Hepatocyte (in vitro differentiated cells): ENCODE measurements at regions not wholly inside any gene's neighbourhood (a gene's known extent, or its start where the extent isn't known, plus 50 kb on each side); places are given as distances from the start of the nearest gene placed in this dataset.

Experiments
- DNase-seq: peaks from one replicate; pipeline ENCODE4 v3.0.0-alpha.2; 2016; ENCODE audit warnings: low spot score
- H2AFZ ChIP-seq: fragments of 200-600 bp; sonication (generic); 2 replicates; pipeline ENCODE4 v1.6.0; 2016; ENCODE audit warnings: antibody characterized with exemption, mild to moderate bottlenecking
- H3K27ac ChIP-seq: fragments of 200-600 bp; sonication (generic); 2 replicates; pipeline ENCODE4 v1.5.1; 2016; ENCODE audit warnings: mild to moderate bottlenecking
- H3K27me3 ChIP-seq: fragments of 200-600 bp; sonication (generic); 2 replicates; pipeline ENCODE4 v1.6.1; 2016
- H3K36me3 ChIP-seq: fragments of 200-600 bp; sonication (generic); replicated peaks from 2 replicates; pipeline ENCODE4 v1.5.1; 2016; ENCODE audit warnings: low read depth; ENCODE audit not compliant: insufficient read depth
- H3K4me1 ChIP-seq: fragments of 200-600 bp; sonication (generic); 2 replicates; pipeline ENCODE4 v1.5.1; 2016; ENCODE audit warnings: mild to moderate bottlenecking, moderate library complexity; ENCODE audit not compliant: insufficient read depth
- H3K4me2 ChIP-seq: fragments of 200-600 bp; sonication (generic); 2 replicates; pipeline ENCODE4 v1.6.0; 2016
- H3K4me3 ChIP-seq: fragments of 200-600 bp; sonication (generic); 2 replicates; pipeline ENCODE4 v1.5.1; 2016; ENCODE audit warnings: mild to moderate bottlenecking
- H3K79me2 ChIP-seq: fragments of 200-600 bp; sonication (generic); 2 replicates; pipeline ENCODE4 v1.6.0; 2017; ENCODE audit warnings: mild to moderate bottlenecking
- H3K9me2 ChIP-seq: fragments of 200-600 bp; sonication (generic); replicated peaks from 2 replicates; pipeline ENCODE4 v1.6.0; 2017; ENCODE audit warnings: mild to moderate bottlenecking; ENCODE audit not compliant: insufficient read depth
- H3K9me3 ChIP-seq: fragments of 200-600 bp; sonication (generic); 2 replicates; pipeline ENCODE4 v1.5.1; 2016; ENCODE audit warnings: low read depth, mild to moderate bottlenecking
- H4K20me1 ChIP-seq: fragments of 200-600 bp; sonication (generic); 2 replicates; pipeline ENCODE4 v1.6.0; 2016; ENCODE audit warnings: mild to moderate bottlenecking; ENCODE audit not compliant: insufficient read depth, poor library complexity, severe bottlenecking
- EZH2 ChIP-seq: fragments of 200-600 bp; sonication (generic); IDR thresholded peaks from 2 replicates; pipeline ENCODE4 v1.6.1; 2016; ENCODE audit warnings: antibody characterized with exemption, mild to moderate bottlenecking, borderline replicate concordance
- EZH2phosphoT487 ChIP-seq: fragments of 200-600 bp; sonication (generic); IDR thresholded peaks from one replicate; pipeline ENCODE4 v1.6.1; 2018; ENCODE audit warnings: antibody characterized with exemption, mild to moderate bottlenecking, low read depth, moderate library complexity; ENCODE audit not compliant: unreplicated experiment, severe bottlenecking
- WGBS: methylation state at CpG from one replicate; pipeline ENCODE4 v1.1.6; 2016; ENCODE audit warnings: low lambda C conversion rate; ENCODE audit errors: missing lambda C conversion rate; 5-methylcytosine and 5-hydroxymethylcytosine counted together
- TF ChIP-seq, protein P1 (sequence below): fragments of 200-600 bp; sonication (generic); IDR thresholded peaks from 2 replicates; pipeline ENCODE4 v1.5.1; 2016; ENCODE audit warnings: antibody characterized with exemption, mild to moderate bottlenecking; ENCODE audit not compliant: poor library complexity

- Histone ChIP-seq H3K9me3 (no peaks in the 10 kb centered on the region), H2AFZ (no peak overlapping the region), H3K4me3 (no peak overlapping the region), H3K4me2 (no peak overlapping the region), H4K20me1 (no peaks in the 10 kb centered on the region), H3K36me3 (no peaks in the 10 kb centered on the region), H3K9me2 (no peaks in the 10 kb centered on the region), H3K27me3 (no peaks in the 10 kb centered on the region), H3K4me1 (no peaks in the 10 kb centered on the region), H3K79me2 (no peaks in the 10 kb centered on the region), H3K27ac (no peak overlapping the region)
- WGBS = 92% methylated on average over 7 of the region's 7 CpGs
- TF ChIP-seq, protein P1, sequence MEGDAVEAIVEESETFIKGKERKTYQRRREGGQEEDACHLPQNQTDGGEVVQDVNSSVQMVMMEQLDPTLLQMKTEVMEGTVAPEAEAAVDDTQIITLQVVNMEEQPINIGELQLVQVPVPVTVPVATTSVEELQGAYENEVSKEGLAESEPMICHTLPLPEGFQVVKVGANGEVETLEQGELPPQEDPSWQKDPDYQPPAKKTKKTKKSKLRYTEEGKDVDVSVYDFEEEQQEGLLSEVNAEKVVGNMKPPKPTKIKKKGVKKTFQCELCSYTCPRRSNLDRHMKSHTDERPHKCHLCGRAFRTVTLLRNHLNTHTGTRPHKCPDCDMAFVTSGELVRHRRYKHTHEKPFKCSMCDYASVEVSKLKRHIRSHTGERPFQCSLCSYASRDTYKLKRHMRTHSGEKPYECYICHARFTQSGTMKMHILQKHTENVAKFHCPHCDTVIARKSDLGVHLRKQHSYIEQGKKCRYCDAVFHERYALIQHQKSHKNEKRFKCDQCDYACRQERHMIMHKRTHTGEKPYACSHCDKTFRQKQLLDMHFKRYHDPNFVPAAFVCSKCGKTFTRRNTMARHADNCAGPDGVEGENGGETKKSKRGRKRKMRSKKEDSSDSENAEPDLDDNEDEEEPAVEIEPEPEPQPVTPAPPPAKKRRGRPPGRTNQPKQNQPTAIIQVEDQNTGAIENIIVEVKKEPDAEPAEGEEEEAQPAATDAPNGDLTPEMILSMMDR = no peak
- TF ChIP-seq EZH2phosphoT487 = no peak
- TF ChIP-seq EZH2 = no peak
- no peak for DNase-seq
These were observed 54.0 kb upstream of the OLFM1 start for GRCh38 chr9:135033487-135033886.

DNA sequence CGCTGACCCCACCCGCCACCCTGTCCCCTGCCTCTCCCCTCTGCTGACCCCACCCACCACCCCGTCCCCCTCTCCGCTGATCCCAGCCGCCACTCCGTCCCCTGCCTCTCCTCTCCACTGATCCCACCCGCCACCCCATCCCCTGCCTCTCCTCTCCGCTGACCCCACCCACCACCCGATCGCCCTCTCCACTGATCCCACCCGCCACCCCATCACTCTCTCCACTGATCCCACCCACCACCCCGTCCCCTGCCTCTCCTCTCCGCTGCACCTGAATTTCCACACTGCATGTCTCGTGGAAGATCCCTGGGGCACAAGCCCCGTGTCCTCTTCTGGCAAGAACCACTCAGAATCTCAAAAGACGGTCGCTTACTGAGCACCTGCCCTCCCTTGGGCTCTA, 53.4 kb upstream of the OLFM1 start:
- Histone ChIP-seq H3K4me2 (no peak overlapping the region), H3K9me3 (no peaks in the 10 kb centered on the region), H3K4me1 (no peaks in the 10 kb centered on the region), H3K36me3 (no peaks in the 10 kb centered on the region), H2AFZ (no peak overlapping the region), H3K27ac (no peak overlapping the region), H3K4me3 (no peak overlapping the region), H3K79me2 (no peaks in the 10 kb centered on the region), H3K27me3 (no peaks in the 10 kb centered on the region), H3K9me2 (no peaks in the 10 kb centered on the region), H4K20me1 (no peaks in the 10 kb centered on the region)
- no peak for DNase-seq
- TF ChIP-seq EZH2 = no peak
- TF ChIP-seq, protein P1 = no peak
- no peak for TF ChIP-seq EZH2phosphoT487
- WGBS = 91% methylated on average over 6 of the region's 17 CpGs

DNA sequence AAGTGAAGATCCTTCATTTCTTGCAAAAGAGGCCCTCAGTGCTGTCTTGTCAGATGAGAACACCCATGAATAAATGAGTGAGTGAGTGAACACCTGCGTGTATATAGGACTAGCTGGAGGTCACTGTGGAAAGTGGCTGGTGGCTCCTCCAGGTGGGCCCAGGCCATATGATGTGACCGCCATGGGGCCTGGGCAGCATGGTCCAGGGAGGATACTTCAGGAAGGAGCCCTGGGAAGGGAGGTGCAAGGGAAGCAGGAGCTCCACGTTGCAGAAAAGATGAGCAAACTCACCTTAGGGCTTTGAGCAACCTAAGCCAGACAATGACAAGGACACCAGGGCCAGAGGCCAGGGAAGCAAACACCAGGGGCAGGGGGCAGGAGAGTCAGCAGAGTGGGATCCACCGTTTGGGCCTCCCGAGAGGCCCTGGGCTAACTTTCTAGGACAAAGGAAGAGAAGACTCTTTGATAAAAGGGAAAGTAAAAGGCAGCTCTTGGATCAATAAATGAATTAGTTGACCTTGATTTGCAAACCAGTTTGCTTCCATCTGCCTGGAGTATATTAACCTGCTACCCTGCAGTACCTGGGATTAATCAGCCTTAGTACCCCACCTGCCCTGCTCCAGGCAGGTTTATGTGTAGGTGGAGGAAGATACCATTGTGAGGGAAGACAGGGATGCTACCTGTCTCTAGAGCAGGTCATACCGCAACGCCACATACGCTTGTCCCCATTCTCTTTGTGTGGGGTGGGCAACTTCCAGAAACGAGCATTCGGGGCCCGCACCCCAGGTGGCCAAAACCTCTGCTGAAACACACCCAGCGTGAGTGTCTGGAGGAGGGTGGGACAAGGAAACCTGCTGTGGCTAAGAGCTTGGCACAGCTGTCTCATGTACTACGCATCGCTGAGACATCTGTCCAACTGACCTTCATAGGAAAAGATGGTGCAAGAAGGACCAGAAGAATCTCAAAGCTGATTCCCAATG, 51.4 kb upstream of the OLFM1 start:
- H3K9me2 ChIP-seq = no peaks in the 10 kb centered on the region
- TF ChIP-seq, protein P1 = no peak
- no peak for TF ChIP-seq EZH2
- TF ChIP-seq EZH2phosphoT487 = no peak
- no peak overlapping the region for H3K27ac ChIP-seq
- no peak for DNase-seq
- no peaks in the 10 kb centered on the region for H4K20me1 ChIP-seq
- WGBS = 91% methylated on average over 14 of the region's 14 CpGs
- H3K4me1 ChIP-seq = no peaks in the 10 kb centered on the region
- no peak overlapping the region for H3K4me3 ChIP-seq
- H3K27me3 ChIP-seq = no peaks in the 10 kb centered on the region
- no peaks in the 10 kb centered on the region for H3K79me2 ChIP-seq
- no peak overlapping the region for H3K4me2 ChIP-seq
- H3K9me3 ChIP-seq = no peaks in the 10 kb centered on the region
- no peak overlapping the region for H2AFZ ChIP-seq
- no peaks in the 10 kb centered on the region for H3K36me3 ChIP-seq
